NCI-H2227 treated with DMSO at 0.1 percent for 48 hours (cell line): ENCODE measurements at regions not wholly inside any gene's neighbourhood (a gene's known extent, or its start where the extent isn't known, plus 50 kb on each side); places are given as distances from the start of the nearest gene placed in this dataset.
"Not testable (repeated sequence)": the region's sequence is repeated elsewhere in the genome, so short reads cannot be mapped to it uniquely, and the experiment has no call there.

ENCODE experiments used
- DNase-seq: peaks from one replicate; lab custom pipeline; 2025; lab: John Stamatoyannopoulos, UW

DNA sequence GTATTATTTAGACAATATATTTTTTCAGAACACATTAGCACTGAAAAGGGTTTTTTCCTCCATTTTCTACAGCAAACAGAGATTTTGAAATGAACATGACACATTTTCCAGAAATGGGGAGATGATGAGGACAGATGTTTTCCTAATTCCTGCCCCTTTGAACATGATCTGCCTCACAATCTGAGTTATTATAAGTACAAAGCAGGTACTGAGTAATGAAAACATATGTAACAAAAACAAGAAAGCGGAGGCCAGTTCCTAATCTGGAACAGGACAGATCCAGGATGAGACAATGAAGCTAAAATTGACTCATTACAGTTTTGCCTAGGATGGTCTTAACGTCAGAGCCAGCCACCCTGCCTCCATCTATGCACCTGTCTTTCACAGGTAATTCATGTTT is 642.8 kb upstream of the NR2F2 start:
- no peak for DNase-seq

DNA sequence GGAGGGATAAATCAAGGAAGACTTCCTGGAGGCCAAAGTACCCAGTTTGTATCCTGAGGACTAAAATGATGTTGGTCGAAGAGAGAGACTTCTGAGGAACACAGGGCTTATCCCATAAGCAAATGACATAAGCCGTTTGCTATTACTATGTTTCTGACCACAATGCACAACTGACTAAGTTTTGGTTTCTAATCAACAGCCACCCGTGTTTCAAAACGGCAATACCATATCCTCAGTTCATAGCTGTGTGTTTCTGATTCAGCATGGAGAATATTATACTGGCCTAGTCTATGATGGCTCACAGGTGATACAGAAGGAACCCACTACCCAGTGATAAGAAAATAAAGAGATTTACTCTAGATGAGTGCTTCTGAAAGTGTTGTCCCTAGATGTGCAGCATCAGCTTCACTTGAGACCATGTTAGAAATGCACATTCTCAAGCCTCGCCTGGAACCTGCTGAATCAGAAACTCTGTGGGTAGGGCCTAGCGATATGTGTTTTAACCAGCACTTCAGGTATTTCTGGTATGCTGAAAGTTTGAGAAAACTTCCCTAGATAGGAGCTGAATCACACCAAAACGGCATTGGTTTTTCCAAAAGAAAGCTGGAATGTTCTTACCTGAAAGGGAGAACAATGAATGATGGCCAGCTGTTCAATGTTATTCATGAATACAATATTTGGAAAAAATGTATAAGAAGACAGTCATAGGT is 639.7 kb upstream of the NR2F2 start:
- no peak for DNase-seq

DNA sequence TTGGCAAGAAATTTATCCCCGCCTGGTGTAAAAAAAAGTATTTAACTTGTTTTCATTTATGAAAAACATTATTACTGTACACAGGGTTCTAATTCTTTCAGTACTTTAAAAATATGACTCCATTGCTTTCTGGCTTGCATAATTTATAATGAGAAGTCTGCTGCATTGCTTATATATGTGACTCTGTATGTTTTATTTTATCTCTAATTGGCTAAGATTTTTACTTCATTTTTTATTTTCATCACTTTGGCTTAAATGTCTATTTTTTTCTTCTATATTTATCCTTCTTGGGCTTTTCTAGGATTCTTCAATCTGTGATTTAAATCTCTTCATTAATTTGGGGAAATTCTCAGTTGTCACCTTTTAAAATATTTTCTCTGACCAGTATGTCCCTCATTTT is 636.6 kb upstream of the NR2F2 start:
- DNase-seq: no peak

DNA sequence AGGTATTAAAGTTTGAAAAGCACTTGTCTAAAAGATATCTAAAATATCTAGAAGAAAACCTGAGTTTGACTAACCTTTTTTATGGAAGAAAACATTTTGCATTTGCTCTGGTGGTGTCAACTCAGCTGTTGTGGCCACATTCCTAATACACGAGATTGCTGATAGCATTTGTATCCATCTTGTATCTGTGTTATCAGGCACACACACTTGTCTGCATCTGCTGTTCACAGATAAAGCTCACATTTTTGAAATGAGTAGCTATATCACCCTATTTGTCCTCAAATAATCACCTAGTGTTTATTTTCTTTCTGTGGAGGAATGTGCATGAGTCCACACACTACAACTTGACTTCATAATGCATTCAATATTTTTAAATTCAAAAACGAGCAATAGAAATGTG is 632.3 kb upstream of the NR2F2 start:
- no peak for DNase-seq

DNA sequence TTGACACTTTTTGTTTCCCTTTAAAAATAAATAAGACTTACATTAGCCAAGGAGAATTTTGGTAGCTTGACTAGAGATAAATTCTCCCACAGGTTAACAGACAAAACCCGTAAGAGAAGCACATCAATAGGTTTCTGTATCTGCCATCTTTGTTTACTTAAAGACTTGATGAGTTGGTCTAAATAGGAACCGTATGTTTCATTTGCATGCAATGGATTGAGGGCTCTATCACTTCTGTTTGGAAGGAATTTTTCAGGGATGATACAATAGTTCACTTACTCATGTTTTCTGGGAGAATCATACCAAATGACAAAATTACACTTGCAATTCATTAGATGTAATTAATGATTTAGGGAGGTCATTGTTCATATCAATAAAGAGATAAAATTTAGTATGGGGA is 631.5 kb upstream of the NR2F2 start:
- no peak for DNase-seq

DNA sequence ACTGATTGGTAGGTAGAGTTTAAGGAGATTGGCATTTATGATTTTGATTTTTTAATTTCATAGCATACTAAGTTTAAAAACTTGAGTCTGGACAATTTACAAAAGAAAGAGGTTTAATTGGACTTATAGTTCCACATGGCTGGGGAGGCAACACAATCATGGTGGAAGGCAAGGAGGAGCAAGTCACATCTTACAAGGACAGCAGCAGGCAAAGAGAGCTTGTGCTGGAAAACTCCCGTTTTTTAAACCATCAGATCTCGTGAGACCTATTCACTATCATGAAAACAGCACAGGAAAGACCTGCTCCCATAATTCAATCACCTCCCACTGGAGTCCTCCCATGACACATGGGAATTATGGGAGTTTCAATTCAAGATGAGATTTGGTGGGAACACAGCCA is 630.9 kb upstream of the NR2F2 start:
- DNase-seq: no peak

DNA sequence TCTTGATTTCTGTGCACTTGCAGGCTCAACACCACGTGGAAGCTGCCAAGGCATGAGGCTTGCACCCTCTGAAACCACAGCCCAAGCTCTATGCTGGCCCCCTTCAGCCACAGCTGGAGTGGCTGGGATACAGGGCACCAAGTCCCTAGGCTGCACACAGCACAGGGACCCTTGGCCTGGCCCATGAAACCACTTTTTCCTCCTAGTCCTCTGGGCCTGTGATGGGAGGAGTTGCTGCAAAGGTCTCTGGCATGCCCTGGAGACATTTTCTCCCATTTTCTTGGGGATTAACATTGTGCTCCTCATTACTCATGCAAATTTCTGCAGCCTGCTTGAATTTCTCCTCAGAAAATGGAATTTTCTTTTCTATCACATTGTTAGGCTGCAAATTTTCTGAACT is 629.8 kb upstream of the NR2F2 start:
- not testable (repeated sequence) for DNase-seq

DNA sequence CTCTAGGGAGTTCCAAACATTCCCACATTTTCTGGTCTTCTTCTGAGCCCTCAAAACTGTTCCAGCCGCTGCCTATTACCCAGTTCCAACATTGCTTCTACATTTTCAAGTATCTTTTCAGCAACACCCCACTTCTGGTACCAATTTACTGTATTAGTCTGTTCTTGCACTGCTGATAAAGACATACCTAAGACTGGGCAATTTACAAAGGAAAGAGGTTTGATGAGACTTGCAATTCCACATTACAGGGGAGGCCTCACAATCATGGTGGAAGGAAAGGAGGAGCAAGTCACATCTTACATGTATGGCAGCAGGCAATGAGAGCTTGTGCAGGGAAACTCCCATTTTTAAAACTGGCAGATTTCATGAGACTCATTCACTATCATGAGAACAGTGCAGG is 629.1 kb upstream of the NR2F2 start:
- no peak for DNase-seq

DNA sequence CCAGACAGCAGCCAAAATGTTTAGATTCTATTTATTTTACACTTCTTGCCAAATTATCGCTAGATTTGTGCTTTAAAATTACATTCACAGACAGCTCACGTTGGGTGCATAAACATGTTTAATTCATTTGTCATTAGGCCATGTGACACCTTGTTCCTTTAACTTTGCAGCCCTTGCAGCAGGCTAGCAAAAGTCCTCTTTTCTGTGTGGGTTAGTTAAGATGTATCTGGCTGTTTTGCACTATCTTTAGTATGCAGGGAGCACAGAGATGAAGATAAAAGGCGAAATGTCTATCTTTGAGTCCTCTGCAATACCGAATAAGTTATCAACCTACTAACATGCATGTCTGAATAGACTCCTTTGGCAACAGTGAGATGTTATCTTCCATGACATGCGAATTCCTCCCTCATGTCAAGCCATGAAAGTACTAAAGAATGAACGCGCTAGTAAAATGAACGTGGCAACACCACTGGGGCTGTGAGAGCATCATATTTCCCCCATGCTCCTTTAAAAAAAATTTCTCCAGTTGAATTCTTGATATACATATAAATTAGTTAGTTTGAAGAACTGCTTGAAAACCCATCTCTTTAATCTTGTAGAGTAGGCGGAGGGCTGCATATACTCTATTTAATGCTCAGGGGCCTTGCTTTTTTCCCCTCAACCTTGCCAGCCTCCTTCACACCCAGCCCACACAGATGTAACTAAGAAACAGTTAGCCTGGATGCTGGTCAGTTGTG is 620.4 kb upstream of the NR2F2 start:
- no peak for DNase-seq

DNA sequence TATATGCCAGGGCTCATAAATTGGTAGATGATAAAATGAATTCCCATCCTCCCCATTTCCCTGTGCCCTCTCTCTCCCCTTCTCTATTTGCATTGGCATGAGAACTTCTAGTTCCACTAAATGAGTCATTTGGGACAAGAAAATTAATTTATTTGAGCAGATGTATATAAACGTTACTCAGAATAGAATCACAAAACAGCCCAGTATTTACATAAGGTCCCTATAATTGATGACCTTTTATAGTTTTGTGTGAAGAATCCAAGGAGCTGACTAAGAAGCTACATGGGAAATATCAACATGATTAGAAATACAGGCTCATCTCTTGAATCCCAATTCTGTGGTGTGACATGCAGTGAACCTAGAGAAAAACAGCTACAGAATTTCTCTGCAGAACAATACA is 617.7 kb upstream of the NR2F2 start:
- DNase-seq: no peak

DNA sequence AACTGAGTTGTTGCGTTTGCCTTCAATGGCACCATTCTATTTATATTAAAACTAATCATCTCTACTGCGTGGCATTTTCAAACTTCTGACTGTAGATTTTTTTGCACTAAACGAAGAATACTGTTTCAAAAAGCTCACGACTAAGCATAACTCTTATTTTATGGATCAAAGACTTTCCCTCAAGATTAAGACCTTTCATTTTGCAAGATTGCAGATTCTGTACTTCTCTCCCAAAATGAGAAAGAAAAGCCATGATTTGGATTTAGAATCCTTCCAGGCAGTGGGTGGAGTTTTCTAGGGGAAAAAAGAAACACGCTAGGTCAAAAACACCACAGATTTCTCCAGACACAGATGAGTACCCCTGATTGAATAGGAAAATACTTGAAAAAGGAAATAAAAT is 617.2 kb upstream of the NR2F2 start:
- no peak for DNase-seq

DNA sequence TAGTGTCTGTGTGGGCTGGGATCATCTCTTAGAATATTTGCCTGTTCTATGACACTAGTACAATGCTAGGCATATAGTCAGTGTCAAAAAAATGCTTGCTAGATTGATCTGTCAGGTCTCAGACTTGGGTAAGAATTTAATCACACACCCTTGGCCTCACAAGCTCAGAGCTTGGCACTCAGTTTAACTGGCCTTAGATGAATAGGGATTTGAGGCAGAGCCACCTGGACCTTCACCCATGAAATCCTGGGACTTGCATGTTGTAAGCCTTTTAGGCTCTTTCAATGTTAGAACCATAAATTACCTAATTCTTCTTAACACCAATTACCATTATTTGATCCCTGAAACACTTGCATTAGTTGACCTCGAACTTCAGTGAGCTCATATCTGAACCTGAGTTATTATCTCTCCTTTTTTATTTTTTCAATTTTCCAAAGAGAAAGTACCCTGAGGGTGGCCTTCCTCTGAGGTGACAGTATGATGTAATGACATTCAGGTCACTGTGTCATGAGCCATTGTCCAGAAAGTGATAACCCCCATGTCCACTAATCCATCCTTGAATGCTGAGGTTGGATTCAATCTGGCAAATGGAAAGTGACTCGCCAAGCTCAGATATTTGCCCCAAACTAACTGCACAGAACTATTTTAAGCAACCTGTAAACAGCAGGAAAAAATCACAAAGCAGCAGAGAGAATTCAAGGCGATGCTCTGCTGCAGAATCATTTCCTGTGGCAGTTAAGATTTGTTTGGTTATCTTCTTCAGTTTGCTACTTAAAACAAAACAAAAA is 615.2 kb upstream of the NR2F2 start:
- DNase-seq: no peak

DNA sequence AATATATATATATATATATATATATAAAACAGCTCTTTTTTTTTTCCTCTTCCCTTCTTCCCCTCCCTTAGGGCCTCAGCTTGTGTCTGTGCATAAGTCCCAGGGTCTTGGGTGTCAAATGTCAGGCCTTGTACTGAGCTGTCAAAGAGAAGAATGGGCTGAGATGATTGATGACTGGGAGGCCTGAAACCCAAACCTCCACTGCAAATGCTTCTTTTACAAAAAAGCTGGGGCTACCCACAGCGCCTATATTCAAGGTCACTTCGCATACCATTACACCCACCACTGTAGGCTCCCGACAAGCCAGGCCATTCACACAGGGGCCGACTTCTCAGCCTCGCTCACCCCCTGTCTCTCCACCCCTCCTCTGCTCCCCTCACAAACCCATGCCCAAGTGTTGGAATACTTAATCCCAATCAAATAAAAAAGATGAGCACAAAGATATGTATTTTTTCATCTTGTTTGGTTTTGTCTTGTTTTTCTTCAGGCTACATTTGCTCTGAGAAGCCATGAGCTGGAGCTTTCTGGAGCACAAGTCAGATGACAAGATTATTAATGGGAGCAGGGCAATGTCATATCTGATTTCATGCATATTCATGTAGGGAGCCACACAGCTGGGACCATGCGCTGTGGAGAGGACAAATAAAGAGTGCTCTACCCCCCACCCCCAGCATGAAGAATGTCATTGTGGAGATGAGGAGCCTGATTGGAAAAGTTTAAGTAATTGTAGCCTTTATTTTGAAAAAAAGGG is 614.4 kb upstream of the NR2F2 start:
- no peak for DNase-seq

DNA sequence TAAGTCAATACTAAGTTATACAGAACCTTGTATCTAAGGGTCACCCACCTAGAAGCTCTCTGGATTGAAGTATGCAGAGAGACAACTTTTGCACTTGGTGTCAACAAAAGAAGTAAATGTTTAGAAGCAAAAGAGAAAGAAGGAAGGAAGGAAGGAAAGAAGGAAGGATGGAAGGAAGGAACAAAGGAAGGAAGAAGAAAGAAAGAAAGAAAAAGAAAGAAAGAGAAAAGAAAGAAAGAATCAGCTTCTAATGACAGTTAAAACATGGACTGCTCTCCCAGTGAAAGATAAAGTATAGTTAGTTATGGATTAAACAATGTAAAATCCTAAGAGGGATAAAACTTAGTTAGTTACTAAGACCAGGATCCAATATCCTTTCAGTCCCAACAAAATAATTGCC is 613.8 kb upstream of the NR2F2 start:
- DNase-seq: no peak

DNA sequence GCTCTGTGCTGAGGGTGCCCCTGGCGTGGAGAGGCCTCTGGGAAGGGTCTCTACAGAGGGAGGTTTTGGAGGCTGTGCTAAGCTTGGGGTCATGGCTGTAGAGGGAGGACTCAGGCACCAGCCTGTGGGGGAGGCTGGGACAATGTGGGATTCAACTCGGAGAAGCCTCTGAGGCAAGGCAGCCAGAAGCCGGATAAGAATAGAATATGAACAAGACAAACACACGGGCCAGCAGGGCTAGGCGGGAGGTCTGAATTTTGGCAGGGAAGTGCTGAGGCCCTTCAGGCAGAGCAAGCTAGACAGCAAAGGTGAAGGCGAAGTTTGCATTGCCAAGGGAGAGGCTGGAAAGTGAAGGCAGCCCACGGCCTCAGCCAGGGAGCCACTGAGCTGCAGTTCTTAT is 612.1 kb upstream of the NR2F2 start:
- no peak for DNase-seq

DNA sequence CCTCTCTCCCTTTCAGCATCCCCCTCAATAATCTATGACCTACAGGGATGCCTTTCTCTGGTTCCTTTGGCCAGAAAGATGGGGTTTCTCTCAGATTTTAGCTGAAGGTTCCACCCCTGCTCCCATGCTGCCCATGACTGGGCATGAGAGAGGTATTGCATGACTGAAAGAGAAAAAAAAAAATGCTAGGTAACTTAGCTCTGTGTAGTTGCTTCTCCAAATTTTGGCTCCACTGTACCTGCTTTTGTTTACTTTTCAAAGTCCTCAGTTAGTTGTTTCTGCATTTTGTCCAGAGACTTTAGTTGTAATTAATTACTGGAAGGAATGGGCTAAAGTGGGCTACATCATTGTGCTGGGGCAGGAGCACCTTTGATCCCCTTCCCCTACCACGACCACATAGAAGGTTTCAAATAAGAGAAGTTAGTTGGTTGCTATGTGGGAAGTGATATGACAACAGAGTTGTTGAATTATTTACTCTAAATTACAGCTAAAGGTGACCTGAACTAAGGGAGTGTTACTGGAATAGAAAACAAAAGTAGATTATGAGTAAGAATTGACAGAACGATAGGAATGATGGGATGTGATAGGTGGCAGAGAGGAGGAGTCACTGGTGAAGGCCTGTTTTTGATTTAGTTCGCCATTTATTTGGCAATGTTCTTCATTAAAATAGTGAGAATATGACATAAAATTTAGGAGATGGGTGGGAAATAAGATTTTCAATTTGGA is 605.4 kb upstream of the NR2F2 start:
- DNase-seq: no peak

DNA sequence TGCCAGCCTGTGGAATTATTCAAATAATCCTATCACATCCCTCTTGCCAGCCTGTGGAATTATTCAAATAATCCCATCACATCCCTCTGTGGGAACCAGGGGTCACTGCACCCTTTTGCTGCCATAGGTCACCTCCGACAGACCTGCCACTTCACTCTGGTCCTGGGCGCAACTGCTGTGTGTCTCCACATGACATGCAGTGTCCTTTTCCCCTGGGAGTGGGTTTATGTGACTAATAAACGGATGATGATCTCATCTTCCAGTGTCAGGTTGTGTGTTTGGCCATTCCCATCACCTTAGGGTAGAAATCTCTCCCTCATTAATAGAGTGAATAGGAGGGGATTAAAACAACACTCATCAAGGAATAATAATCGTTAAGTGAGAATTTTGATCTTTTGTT is 603.6 kb upstream of the NR2F2 start:
- no peak for DNase-seq

DNA sequence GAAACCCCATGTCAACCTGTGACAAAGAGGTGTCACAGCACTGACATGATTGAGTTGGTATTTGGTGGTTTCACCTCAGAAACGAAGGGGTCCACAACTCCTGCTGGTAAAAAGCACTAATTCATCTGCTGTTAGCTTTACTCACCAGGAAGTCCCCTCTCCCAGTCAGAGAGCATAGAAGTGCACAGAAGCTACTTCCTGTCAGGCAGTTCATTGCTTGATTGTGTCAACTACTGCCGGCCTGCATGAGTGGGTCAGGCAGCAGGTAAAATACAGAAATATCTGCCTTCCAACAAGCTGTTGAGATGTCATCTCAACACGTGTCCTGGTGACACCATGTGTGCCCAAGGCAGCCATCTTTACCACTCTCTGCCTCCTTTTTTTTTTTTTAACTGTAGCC is 596.6 kb upstream of the NR2F2 start:
- no peak for DNase-seq

DNA sequence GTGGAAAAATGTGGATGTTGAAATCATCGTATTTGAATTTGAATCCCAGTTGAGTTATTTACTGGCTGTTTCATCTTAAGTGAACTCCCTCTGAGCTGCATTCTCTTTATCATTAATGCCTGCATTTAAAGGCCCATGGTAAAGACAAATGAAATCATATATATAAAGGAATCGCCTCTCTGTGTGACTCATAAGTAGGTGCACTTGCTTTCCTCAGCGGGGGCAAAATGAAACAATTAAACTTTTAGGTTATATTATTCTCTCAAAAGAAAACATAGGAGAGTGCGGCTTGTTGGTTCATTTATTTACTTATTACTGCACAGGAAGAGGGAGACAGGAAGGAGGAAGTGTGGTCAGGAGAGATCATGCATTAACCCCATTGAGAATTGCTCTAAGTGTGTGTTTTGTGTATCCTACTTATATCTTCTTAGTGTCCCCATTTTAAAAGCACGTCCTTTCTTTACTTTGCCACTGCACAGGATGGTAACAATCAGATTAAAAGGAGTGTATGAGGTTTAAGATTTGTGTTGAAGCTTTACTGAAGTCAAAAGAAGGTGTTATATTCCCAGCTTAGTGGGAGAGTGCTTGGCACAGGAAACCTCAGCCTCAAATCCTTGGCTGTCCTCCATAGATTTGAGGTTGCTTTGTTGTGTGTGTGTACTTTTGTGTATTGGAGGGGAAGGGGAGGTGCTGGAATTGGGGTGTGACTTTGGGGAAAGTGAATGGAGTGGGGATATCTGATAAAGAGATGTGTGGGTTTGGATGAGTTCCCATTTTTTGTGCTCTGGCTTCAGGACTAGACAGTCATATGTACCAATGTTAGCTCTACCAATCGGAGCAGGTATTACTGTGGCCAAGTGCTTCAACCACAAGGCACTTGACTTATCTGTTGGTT is 595.8 kb upstream of the NR2F2 start:
- no peak for DNase-seq

DNA sequence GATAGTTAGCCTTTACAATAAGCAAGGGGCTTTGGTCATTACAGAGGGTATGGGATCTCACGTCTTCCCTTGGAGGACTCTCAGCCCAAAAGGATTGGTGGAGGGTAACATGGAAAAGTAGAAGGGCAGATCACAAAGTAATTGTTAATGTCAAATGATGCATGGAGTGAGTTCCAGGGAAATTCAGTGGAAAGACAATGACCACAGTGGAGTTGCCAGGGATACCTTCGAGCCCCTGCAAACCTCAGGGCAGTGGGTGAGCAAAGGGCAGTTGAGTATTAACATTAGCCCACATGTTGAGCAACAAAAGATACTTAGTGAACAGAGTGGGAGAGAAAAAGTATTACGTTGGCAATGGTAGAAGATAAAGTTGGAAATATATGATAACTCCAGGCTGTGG is 593.4 kb upstream of the NR2F2 start:
- DNase-seq: no peak

DNA sequence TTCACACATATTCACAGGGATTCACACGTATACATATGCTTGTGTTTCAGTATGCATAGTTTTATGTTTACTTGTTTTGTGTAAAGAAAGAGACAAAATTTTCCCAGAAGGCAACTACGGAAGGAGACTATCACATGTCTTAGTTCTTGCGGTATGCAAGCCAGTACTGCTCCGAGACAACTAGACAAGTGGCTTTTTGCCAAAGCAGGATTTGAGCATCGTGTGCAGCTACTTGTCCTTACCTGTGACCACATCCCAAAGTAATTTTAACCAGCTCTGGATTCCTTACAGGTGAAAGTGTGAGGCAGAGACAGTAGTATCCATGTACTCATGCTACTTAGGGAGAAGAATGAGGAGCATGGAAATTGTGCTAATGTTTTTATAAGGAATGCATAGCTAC is 591.4 kb upstream of the NR2F2 start:
- DNase-seq: no peak
